ENCODE measurements at regions not wholly inside any gene's neighbourhood (a gene's known extent, or its start where the extent isn't known, plus 50 kb on each side); places are given as distances from the start of the nearest gene placed in this dataset.

- POLR2A ChIA-PET, result no interaction called here
- Histone ChIP-seq H3K4me1 (ENCODE audit: control insufficient read depth, insufficient read depth, low read length) (no peaks in the 10 kb centered on the region), H3K27me3 (ENCODE audit: control insufficient read depth, insufficient read depth, low read length) (no peaks in the 10 kb centered on the region), H3K27ac (ENCODE audit: low read length) (no peak overlapping the region), H3K9me3 (ENCODE audit: control insufficient read depth, insufficient read depth, low read depth, low read length) (no peaks in the 10 kb centered on the region), H3K36me3 (ENCODE audit: control insufficient read depth, insufficient read depth, low read length) (no peaks in the 10 kb centered on the region), H3K4me3 (ENCODE audit: low read depth in 2 of 2, low read length in 2 of 2) (no peak overlapping the region)
- ATAC-seq (no peak), DNase-seq (ENCODE audit: low read depth, low spot score) (no peak)
- BruUV-seq (replicated peaks), result no TSS peak
- intact Hi-C loops (cut with micrococcal nuclease; ENCODE audit: unreplicated experiment) (no loop called here), in situ Hi-C loops (cut with HindIII; ENCODE audit: low pct_unique_long_range_greater_than_20kb, low sequenced_read_pairs) (no loop called here)
- TF ChIP-seq TCF7L2 (IDR thresholded peaks at IDR 0.05; ENCODE audit: low read depth, low read length) (no peak), POLR2AphosphoS5 (IDR thresholded peaks at IDR 0.05; ENCODE audit: low read depth, low read length) (no peak), SIN3A (IDR thresholded peaks at IDR 0.05; ENCODE audit: borderline replicate concordance, insufficient read depth, low read depth, low read length) (no peak)
- TF ChIP-seq, protein P1, sequence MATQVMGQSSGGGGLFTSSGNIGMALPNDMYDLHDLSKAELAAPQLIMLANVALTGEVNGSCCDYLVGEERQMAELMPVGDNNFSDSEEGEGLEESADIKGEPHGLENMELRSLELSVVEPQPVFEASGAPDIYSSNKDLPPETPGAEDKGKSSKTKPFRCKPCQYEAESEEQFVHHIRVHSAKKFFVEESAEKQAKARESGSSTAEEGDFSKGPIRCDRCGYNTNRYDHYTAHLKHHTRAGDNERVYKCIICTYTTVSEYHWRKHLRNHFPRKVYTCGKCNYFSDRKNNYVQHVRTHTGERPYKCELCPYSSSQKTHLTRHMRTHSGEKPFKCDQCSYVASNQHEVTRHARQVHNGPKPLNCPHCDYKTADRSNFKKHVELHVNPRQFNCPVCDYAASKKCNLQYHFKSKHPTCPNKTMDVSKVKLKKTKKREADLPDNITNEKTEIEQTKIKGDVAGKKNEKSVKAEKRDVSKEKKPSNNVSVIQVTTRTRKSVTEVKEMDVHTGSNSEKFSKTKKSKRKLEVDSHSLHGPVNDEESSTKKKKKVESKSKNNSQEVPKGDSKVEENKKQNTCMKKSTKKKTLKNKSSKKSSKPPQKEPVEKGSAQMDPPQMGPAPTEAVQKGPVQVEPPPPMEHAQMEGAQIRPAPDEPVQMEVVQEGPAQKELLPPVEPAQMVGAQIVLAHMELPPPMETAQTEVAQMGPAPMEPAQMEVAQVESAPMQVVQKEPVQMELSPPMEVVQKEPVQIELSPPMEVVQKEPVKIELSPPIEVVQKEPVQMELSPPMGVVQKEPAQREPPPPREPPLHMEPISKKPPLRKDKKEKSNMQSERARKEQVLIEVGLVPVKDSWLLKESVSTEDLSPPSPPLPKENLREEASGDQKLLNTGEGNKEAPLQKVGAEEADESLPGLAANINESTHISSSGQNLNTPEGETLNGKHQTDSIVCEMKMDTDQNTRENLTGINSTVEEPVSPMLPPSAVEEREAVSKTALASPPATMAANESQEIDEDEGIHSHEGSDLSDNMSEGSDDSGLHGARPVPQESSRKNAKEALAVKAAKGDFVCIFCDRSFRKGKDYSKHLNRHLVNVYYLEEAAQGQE (IDR thresholded peaks at IDR 0.05; ENCODE audit: insufficient read depth in 1 of 2, low read depth in 2 of 2, low read length in 1 of 2), result no peak
- TF ChIP-seq, protein P2, sequence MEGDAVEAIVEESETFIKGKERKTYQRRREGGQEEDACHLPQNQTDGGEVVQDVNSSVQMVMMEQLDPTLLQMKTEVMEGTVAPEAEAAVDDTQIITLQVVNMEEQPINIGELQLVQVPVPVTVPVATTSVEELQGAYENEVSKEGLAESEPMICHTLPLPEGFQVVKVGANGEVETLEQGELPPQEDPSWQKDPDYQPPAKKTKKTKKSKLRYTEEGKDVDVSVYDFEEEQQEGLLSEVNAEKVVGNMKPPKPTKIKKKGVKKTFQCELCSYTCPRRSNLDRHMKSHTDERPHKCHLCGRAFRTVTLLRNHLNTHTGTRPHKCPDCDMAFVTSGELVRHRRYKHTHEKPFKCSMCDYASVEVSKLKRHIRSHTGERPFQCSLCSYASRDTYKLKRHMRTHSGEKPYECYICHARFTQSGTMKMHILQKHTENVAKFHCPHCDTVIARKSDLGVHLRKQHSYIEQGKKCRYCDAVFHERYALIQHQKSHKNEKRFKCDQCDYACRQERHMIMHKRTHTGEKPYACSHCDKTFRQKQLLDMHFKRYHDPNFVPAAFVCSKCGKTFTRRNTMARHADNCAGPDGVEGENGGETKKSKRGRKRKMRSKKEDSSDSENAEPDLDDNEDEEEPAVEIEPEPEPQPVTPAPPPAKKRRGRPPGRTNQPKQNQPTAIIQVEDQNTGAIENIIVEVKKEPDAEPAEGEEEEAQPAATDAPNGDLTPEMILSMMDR (IDR thresholded peaks at IDR 0.05), result no peak
- CTCF ChIA-PET, result no interaction called here
Measured at GRCh38 chr5:89087551-89088318, 204.8 kb upstream of the MEF2C start.

GRCh38 chr5:89087128-89087527 is 204.1 kb upstream of the MEF2C start:
- no peak for ATAC-seq
- Histone ChIP-seq H3K4me3 (ENCODE audit: low read depth in 2 of 2, low read length in 2 of 2) (no peak overlapping the region), H3K4me1 (ENCODE audit: control insufficient read depth, insufficient read depth, low read length) (no peaks in the 10 kb centered on the region), H3K27ac (ENCODE audit: low read length) (no peak overlapping the region), H3K36me3 (ENCODE audit: control insufficient read depth, insufficient read depth, low read length) (no peaks in the 10 kb centered on the region), H3K9me3 (ENCODE audit: control insufficient read depth, insufficient read depth, low read depth, low read length) (no peaks in the 10 kb centered on the region), H3K27me3 (ENCODE audit: control insufficient read depth, insufficient read depth, low read length) (no peaks in the 10 kb centered on the region)
- no TSS peak for BruUV-seq (replicated peaks)
- in situ Hi-C loops (cut with HindIII; ENCODE audit: low pct_unique_long_range_greater_than_20kb, low sequenced_read_pairs), result no loop called here
- intact Hi-C loops (cut with micrococcal nuclease; ENCODE audit: unreplicated experiment), result no loop called here
- TF ChIP-seq TCF7L2 (IDR thresholded peaks at IDR 0.05; ENCODE audit: low read depth, low read length) (no peak), POLR2AphosphoS5 (IDR thresholded peaks at IDR 0.05; ENCODE audit: low read depth, low read length) (no peak)
- TF ChIP-seq, protein P2 (IDR thresholded peaks at IDR 0.05), result no peak
- CTCF ChIA-PET, result no interaction called here
- POLR2A ChIA-PET, result no interaction called here
- no peak for DNase-seq (ENCODE audit: low read depth, low spot score)
